ENCODE measurements at regions not wholly inside any gene's neighbourhood (a gene's known extent, or its start where the extent isn't known, plus 50 kb on each side); places are given as distances from the start of the nearest gene placed in this dataset.

DNA sequence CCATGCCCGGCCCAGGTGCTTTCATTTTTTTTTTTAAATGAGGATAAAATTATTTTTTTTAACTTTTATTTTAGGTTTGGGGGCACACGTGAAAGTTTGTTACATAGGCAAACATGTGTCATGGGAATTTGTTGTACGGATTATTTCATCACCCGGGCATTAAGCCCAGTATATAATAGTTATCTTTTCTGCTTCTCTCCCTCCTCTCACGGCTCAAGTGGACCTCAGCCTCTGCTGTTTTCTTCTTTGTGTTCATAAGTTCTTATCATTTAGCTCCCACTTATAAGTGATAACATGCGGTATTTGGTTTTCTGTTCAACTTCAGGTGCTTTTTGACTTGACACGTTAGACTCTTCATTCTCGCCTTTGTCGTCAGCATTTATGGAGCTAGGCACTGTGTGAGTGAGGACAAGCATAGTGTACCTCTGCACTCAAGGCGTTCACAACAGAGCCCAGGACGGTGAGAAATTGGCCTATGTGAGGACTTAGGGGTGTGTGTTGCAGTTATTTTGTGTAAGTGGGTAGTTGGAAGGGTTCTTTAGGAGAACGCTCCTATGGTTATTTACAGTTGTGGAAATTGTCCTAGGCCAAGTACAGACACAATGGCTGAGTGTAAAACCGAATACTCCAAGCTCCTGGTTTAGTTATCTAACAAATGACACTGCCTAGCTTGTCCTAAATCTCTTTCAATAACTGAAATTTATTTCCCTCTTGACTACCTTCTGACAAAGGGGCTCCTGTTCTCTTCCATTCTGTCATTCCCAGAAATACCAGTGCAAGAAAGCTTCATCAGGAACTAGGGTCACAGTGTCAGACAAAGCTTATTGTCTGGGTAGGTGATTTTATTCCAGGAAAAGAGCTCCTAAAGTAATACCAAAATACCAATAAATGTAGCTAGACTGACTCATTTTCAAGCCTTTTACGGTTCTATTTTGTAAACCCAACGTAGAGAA lies 200.5 kb upstream of the PRICKLE1 start:
- no peak for DNase-seq

DNA sequence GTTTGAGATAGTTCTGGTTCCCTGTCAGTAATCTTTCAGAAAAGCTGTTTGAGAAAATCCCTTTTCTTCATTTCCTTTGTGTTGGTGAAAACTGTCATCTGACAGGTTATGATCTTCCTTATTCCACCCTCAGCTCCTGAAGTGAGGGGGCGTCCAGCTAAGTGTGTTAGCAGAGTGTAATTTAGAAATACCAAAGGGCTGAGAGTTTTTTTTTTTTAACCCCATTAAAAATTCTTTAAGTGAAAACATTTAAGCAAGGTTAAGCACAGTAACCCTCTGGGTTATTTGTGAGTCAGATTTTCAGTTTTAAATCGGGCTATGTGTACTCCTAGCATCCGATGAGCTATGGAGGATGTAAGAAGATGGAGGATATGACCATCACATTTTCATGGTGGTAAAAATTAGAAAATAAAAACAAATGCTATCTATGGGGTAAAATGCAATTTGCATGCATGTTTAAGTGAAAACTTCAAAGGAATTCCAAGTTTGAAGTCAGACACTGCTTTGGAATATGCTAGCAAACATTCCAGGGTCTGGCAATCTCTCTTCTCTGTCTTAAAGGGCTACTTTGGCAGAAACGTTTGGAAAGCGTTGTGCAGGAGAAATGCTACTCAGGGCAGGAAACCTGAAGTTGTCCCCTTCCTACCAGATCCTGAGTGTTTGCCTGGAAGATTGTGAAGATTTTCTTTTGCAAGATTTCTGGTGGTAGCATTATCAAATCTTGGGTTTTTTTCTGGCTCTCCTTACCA lies 197.0 kb upstream of the PRICKLE1 start:
- DNase-seq, result no peak

DNA sequence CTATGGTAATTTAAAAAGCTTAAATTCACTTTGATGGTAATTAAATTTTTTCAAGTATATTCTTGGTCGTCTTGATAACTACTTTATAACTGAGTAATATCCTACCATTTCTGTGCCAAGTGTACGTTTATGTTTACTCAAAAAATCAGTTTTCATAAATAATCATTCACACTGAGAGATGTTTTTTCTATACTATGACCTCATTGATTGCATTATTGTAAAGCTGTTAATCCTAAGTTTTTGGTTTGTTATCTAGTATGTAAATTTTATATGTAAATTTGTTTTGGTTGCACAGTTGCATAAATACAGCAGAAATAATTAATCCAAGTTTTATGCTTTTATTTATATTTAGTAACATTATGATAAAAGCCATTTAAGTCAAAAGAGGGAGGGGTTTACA lies 196.4 kb upstream of the PRICKLE1 start:
- no peak for DNase-seq

DNA sequence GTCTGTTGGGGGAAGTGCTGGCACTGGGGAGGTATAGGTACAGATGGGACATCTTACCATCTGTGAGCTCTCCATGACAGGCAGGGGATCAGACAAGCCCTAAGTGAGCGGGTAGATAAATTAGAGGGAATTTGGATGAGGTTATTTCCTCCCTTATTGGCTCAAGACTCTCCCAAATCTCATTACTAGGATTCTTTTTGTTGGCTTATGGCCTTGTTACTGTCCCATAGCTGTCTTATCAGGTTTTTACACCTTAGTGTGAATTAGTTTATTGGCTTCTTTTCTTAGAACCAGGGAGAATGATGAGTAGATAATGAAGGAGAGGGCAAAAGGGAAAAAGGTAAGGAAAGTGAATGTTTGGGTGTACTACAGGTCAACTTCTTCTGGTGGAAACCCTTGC lies 191.1 kb upstream of the PRICKLE1 start:
- DNase-seq, result no peak

DNA sequence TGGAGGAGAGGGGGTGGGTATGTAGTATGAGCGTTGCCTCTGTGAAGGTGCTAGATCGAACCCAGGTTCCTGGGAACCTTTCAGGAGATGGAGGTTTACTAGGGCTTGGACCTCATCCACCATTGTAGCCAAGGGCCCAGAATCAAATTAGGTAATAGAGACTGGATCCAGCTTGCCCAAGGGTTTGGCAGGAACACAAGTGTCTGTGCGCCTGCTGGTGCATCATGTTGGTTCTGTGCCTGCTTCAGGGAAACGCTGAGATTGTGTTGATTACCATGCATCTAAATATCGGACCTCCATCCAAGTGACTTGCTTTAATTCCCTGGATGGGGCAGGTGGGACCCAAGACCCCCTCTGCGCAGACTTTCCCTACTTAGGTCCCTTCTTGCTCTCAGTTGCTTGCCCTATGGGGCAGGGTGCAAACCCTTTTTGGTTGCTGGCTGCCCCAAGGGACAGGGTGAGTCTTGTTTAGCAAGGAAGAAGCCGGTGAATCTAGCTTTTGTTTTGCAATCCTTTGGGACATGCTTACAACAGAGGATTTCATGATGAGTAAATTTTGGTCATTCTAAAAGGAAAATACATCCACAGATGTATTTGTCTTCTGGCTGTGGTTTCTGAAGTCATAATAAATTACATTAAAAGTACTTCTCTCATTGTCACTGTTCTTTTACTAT lies 189.8 kb upstream of the PRICKLE1 start:
- no peak for DNase-seq

DNA sequence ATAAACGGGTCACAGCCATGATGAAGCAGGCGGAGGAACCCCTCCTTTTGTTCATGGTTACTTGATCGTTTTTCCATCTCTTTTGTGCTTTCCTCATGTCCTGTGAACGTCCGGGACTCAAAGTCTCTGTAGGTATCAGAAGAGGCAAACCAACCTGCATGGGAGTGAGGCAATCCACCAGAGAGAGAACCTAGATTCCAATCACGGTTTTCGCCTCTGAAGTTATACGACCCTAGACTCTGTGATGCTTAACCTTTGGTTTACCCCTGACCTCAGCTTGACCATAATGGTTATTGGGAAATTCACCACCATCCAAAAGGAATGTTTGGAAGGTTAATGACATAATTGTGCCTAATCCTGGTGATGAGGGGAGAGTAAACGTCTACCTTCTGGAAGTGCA lies 186.8 kb upstream of the PRICKLE1 start:
- DNase-seq, result no peak

DNA sequence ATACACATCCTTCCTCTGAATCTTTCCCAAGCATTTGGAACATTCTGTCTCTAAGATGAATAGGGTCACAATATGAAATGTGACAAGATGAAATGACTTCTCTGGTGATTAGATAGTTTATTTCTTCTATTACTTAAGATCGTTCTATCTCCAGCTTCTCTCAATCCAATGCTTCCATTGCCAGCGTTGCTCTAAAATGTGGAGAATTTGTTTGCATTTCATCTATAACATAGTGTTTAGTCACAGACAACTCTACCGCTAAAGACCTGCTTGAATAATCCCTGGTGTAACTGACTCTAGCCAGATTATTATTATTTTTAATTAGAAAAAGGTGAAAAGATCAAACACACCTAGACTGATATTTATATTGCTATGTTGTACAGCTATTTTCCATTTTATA lies 184.7 kb upstream of the PRICKLE1 start:
- no peak for DNase-seq

DNA sequence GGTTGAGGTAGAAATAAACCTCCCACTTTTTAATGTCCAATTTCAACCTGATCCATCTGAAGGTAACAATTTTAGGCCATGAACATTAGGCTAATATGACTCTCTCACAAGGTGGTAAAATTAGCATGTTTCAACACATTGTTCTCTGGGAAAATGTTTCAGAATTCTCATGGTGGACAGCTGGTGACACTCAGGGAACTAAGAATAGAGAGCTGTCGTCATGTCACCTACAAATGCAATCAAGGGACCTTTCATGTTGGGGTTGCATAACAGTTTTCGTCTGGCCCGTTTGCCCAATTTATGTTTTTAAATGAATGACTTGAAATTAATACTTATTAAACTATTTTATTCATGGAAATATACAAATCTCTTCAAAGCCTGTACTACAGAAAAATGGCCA lies 180.7 kb upstream of the PRICKLE1 start:
- DNase-seq, result no peak

DNA sequence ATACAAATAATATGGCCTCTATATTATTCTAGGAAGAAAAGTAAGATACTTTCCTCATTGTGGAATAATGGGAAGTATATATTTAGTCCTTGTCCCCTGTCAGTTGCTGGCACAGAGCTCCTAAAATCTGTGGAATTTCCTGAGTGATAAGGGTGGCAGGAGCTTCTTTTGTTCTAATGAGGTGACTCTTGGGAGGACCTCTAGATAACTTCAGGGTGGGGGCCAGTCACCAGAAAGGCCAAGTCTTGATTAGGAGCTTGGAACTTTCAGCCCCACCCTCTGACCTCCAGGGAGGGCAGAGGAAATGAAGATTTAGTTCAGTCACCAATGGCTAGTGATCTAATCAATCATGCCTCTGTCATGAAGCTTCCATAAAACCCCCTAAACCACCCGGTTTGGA lies 179.9 kb upstream of the PRICKLE1 start:
- no peak for DNase-seq

DNA sequence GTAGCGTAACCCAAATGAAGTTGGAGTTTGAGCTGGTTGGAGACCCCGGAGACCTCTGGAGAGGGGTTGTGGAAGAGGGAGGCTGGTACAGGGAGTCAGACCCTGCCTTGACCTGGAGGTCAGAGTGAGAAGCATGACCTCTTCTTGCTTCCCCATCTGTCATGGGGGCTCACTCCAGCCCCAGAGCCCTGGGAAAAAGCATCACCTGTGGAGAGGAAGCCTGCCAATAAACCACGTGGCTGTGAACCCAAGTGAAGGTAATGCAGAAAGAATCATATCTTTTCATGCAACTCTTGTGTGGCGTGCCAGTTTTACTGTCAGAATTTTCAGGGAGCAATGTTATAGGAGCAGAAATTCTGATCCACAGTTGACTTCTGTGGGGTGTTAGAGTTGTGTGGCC lies 178.5 kb upstream of the PRICKLE1 start:
- DNase-seq, result no peak

DNA sequence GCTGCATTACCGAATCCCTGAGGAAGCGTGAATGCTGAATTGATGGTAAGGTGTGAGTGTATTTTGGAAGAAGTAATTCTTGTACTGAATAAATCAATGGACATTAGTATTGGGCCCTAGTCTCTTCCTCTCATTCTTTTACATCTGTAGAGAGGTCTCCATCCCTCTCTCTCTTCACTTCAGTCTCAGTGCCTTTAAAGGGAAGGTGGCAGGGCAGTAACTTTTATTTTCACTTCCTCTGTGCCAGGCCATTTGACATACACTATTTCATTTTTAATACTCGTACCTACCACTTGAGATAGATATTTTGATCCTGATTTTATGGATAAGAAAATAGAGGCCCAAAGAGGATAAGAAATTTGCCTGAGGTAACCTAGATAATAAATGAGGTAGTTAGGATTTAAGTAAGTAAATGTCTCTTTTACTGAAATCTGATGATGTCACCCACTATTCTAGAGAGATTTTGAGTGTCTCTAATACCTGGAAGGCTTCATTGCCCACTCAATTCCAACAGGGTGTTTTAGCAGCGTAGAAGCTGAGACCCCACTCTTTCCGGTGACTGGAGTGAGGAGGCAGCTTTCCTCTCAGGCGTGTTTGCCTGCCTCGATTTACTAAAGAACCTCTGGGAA lies 177.9 kb upstream of the PRICKLE1 start:
- no peak for DNase-seq

DNA sequence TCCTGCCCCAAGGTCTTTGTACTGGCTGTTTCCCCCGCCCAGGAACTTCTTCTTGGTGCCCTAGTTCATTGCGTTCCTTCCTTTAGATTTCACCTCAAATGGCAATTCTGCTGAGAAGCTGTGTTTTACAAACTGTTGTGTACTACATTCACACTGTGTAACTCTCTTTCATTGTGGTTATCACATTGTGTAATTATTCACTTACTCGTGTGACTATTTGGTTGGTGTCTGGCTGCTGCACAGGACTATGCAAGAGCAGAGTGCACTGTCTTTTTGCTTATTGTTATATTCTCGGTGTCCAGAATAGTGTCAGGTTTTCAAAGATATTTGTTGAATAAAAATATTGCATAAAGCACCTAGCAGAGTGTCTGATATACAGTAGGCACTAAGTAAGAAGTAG lies 177.2 kb upstream of the PRICKLE1 start:
- DNase-seq, result no peak

DNA sequence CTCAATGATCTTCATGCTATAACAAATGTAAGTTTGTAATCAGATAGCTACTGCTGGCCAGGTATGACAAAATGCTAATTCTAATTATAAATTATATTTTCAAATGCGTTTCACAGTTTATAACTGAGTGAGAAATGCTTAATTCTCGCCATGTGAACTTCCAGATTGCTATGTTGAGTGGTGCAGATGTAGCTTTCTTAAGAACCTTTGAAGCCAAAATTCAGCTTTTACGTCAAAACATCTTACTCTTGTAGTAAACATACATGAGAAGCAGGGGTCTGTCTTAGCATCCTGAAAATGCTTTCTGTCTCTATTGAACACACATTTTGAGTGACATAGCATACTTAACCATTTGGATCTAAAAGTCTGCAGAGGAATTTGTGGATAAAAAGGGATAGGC lies 176.5 kb upstream of the PRICKLE1 start:
- DNase-seq, result no peak

DNA sequence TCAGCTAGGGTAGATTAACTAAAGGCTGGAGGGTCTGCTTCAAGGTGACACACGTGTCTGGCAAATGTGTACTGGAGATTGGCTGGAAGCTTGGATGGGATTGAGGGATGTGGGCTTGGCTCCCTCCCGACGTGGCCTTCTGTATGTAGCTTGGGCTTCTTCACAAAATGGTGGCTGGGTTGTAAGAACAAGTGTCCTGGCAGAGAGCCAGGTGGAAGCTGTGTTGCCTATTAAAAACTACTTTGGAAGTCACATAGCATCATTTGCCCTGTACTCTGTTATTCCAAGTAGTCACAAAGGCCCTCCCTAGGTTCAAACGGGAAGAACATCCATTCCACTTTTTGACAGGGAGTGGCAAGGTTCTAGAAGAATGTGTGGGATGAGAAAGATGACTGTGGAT lies 174.1 kb upstream of the PRICKLE1 start:
- DNase-seq, result no peak

DNA sequence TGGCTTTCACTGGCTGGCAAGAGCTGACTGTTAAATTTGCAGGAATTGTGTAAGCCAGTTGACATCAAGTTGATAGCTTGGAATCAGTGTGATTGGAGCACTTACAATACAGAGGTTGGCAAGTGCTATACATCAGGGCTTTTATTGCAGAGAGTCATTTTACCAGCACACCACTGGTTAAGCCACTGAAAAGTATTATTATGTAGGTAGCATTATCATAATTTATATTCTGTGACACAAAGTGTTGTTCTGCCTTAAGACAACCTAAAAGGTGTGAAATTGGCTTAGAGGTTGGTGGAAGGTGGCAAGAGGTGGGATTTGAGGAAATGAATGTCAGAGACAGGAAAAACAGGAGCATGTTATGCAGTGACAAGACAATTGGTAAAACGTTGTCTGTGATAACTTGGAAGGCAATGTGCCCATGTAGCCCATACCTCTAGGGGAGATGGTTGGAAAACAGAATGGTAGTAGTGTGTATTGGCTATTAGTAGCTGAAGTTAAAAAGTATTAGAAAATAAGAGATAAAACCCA lies 172.9 kb upstream of the PRICKLE1 start:
- no peak for DNase-seq

DNA sequence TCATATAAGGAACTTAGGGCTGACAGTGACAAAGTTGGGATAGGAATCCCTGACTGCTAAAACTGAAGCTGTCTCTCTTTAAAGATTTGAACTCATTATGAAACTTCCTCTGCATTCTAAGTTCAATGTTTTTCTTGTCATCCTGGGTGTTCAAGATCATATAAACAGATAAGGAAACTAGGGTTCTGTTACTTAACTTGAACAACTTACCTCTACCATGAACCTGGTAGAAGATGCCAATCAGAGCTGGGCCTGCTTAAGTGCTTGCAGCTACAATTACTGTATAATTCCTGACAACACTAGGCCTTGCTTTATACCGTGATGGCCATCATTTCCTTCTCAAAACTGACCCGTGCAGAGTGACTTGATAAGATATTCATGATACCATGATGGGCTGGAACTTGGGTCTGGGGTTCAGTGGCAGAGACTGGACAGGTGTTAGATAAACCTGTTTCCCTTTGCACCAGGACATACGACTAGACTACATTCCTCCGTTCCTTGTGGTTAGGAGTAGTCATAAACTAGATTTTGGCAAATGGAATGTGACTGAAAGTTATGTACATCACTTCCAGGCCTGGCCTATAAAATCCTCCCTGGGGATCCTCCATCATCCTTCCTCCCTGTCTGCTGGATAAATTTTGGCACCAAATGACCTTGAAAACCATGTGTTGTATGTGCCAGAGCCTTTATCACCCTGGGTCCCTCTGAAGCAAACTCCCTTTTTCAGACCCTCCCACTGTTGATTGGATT lies 172.2 kb upstream of the PRICKLE1 start:
- no peak for DNase-seq

DNA sequence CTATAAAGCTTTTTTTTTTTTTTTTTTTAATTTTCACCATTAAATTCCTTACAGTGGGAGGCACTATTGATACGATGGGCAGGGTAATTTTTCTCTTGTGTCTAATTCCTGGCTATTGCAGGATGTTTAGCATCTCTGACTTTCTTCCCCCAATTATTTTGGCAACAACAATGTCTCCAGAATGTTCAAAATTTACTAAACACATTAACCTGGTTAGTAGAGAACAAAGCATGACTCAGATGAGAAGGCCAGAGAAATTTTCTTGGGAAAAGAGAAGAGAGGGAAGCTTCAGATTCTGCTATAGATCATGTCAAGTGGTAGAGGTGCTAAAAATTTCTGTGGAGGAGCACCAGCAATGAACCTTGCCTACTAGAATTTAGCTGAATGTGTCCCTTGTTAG lies 171.5 kb upstream of the PRICKLE1 start:
- DNase-seq, result no peak

DNA sequence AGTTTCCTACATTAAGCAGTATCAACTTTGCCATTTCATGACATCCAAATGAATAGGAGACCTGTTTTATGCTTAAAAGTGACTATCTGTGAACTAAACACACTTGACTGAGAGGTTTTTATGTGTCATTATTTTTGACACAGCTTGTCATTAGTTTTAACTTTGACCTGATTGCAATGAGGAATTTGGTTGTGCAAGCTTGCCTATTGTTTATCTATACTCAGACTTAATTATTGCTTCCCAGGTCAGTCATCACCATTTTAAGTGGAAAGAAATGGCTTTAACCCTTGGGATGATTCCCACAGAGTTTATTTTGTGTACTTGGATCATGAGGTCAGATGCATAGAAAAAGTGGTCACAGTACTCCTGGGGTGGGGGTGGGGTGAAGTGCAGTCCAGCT lies 171.0 kb upstream of the PRICKLE1 start:
- DNase-seq, result no peak

DNA sequence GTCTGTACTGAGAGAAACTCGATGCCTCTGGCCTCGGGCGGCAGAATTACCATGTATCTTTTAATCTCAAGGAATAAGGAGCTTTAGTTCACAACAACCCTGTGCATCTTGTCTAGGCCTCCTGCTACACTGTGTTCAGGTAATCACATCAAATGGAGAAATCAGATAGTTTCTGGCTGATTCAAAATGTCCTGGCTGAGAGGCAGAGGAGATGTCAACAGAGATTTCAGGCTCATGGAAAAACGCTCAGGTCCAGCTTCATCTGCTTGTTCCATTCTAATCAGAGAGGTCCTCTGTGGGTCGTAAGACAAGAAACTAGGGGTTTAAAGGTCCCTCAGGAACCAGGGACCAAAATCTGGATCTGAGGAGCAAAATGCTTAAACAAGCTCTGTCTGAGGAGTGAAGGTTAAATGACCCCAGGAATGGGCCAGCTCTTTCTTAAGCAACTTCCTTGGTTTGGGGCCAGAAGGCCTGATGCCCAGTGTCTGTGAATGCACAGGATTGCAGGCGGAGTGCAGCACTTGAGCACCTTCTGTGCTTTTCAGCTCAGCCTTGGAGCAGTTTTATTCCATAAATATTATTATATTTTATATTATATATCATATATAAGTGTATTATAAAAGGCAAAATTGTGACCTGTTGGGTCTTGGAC lies 170.2 kb upstream of the PRICKLE1 start:
- DNase-seq, result no peak

DNA sequence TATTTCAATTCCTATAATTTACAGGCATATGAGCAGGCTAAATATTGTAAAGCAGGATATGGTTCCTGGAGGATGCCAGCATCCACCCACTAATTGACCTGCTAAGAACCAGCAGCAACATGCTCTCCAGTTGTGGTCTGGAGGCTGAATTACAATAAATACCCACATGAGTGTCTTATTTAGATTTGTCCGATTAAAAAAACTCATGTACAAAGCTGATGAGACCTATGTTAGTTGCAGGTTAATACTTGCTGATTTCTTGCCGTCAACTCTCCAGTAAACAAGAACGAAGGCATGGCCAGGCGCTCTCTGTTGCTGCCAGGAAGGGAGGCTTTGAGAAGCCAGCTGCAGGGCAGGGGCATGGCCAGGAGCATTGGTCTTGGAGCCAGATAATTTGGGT lies 169.3 kb upstream of the PRICKLE1 start:
- DNase-seq, result no peak

DNA sequence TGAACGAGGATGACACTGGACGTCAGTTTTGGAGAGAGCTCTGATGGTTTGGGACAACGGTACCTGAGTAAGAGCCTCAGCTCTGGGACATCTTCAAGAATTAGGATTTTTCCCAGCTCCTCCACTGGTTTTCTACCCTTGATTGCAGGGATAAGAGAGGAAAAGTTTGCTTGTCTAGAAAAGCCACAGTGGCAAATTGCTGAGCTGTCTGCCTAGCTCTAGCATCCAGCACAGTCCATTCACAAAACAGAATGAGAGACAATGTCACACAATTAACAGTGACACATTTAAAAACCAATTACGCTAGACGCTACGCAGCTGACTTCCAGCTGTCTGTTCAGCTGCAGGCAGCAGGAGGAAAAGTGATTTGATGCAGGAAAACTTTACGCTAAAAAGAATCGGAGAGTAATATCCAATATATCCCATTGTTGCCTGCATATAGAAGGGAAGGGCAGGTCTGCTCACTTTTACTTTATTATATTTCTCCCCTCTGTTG lies 168.1 kb upstream of the PRICKLE1 start:
- no peak for DNase-seq

All from NCI-H2081 treated with DMSO at 0.1 percent for 48 hours (cell line).